IMR-90 (cell line): ENCODE measurements at regions not wholly inside any gene's neighbourhood (a gene's known extent, or its start where the extent isn't known, plus 50 kb on each side); places are given as distances from the start of the nearest gene placed in this dataset.

Experiments
- ATAC-seq: fragments of 200-7000 bp; cut with Tn5 transposase; 2 replicates; pipeline ENCODE4 v1.9.1; 2020; ENCODE audit warnings: low read depth, mild to moderate bottlenecking, moderate library complexity
- BruUV-seq: library from RNA; stranded (reverse); fragments of 400-500 nt; replicated peaks from 2 replicates; lab custom pipeline; 2021; lab: Mats Ljungman, UMichigan
- CTCF ChIA-PET: fragments of 300-600 bp; formaldehyde crosslinking; extraction: SDS; loops from one replicate; lab custom pipeline; 2021; ENCODE audit warnings: antibody characterized with exemption; lab: Yijun Ruan, JAX
- POLR2A ChIA-PET: fragments of 300-600 bp; sonication (Branson Sonifier 250); formaldehyde crosslinking; loops from one replicate; lab custom pipeline; 2022; ENCODE audit warnings: antibody characterized with exemption; ENCODE audit not compliant: unreplicated experiment; lab: Charles Lee
- DNase-seq: peaks from one replicate; pipeline ENCODE4 v3.0.0; 2013
- H2AFZ ChIP-seq: replicated peaks from 2 replicates; pipeline ENCODE3; 2013; ENCODE audit warnings: low read length, mild to moderate bottlenecking; ENCODE audit not compliant: poor library complexity
- H2AK5ac ChIP-seq: 2 replicates; pipeline ENCODE4 v1.6.1; 2013; ENCODE audit warnings: low read depth, low read length, inconsistent platforms
- H2AK9ac ChIP-seq: replicated peaks from 2 replicates; pipeline ENCODE3; 2013; ENCODE audit warnings: mild to moderate bottlenecking, low read depth, low read length, moderate library complexity; ENCODE audit not compliant: poor library complexity
- H2BK120ac ChIP-seq: 2 replicates; pipeline ENCODE4 v1.6.1; 2013; ENCODE audit warnings: low read depth, low read length, inconsistent platforms
- H2BK15ac ChIP-seq: 3 replicates; pipeline ENCODE4 v1.6.1; 2013; ENCODE audit warnings: low read depth, low read length, inconsistent platforms
- H2BK20ac ChIP-seq: 2 replicates; pipeline ENCODE4 v1.6.1; 2013; ENCODE audit warnings: low read depth, mild to moderate bottlenecking, inconsistent platforms, low read length, moderate library complexity
- H2BK5ac ChIP-seq: 2 replicates; pipeline ENCODE4 v1.6.1; 2013; ENCODE audit warnings: mild to moderate bottlenecking, low read depth, low read length, inconsistent platforms; ENCODE audit not compliant: poor library complexity, severe bottlenecking
- H3K14ac ChIP-seq: replicated peaks from 2 replicates; pipeline ENCODE4 v1.6.1; 2013; ENCODE audit warnings: low read depth, low read length, inconsistent platforms
- H3K18ac ChIP-seq: 2 replicates; pipeline ENCODE4 v1.6.1; 2013; ENCODE audit warnings: low read depth, low read length, control low read depth
- H3K23ac ChIP-seq: 2 replicates; pipeline ENCODE4 v1.6.1; 2013; ENCODE audit warnings: low read depth, low read length, inconsistent platforms
- H3K27ac ChIP-seq: 2 replicates; pipeline ENCODE4 v1.5.1; 2013; ENCODE audit warnings: mild to moderate bottlenecking, control low read depth, low read length; ENCODE audit not compliant: insufficient read depth
- H3K27me3 ChIP-seq: 2 replicates; pipeline ENCODE4 v1.6.1; 2013; ENCODE audit warnings: low read length; ENCODE audit not compliant: control insufficient read depth, insufficient read depth
- H3K36me3 ChIP-seq: 2 replicates; pipeline ENCODE4 v1.6.1; 2013; ENCODE audit warnings: low read length, mixed read lengths; ENCODE audit not compliant: control insufficient read depth, insufficient read depth
- H3K4ac ChIP-seq: 2 replicates; pipeline ENCODE4 v1.6.1; 2013; ENCODE audit warnings: low read depth, low read length, inconsistent platforms
- H3K4me1 ChIP-seq: 2 replicates; pipeline ENCODE4 v1.6.1; 2013; ENCODE audit warnings: low read length, mixed read lengths; ENCODE audit not compliant: control insufficient read depth, insufficient read depth
- H3K4me2 ChIP-seq: 2 replicates; pipeline ENCODE4 v1.6.1; 2013; ENCODE audit warnings: low read depth, mild to moderate bottlenecking, control low read depth, low read length, moderate library complexity
- H3K4me3 ChIP-seq: 2 replicates; pipeline ENCODE4 v1.5.1; 2013; ENCODE audit warnings: low read depth, mild to moderate bottlenecking, control low read depth, low read length, moderate library complexity; ENCODE audit not compliant: insufficient read depth
- H3K56ac ChIP-seq: 2 replicates; pipeline ENCODE4 v1.6.1; 2013; ENCODE audit warnings: low read length, inconsistent platforms; ENCODE audit not compliant: insufficient read depth; ENCODE audit errors: extremely low read depth
- H3K79me1 ChIP-seq, 2 experiments: 2 replicates each; pipeline ENCODE4 v1.6.1; 2013; ENCODE audit warnings: low read length in 2 of 2, inconsistent platforms in 1 of 2, low read depth in 1 of 2
- H3K9ac ChIP-seq: 2 replicates; pipeline ENCODE4 v1.6.1; 2013; ENCODE audit warnings: low read depth, low read length, control low read depth
- H3K9me1 ChIP-seq: 2 replicates; pipeline ENCODE4 v1.6.1; 2013; ENCODE audit warnings: low read length, inconsistent platforms; ENCODE audit not compliant: insufficient read depth
- H3K9me3 ChIP-seq: 2 replicates; pipeline ENCODE4 v1.6.1; 2013; ENCODE audit warnings: low read length; ENCODE audit not compliant: control insufficient read depth, insufficient read depth
- H4K20me1 ChIP-seq: 2 replicates; pipeline ENCODE4 v1.6.1; 2013; ENCODE audit warnings: low read length, inconsistent platforms; ENCODE audit not compliant: insufficient read depth
- H4K5ac ChIP-seq: 2 replicates; pipeline ENCODE4 v1.6.1; 2013; ENCODE audit warnings: mild to moderate bottlenecking, low read depth, low read length, control low read depth
- H4K8ac ChIP-seq, 2 experiments: 2 replicates each; pipeline ENCODE4 v1.6.1; 2013; ENCODE audit warnings: low read depth in 2 of 2, low read length in 2 of 2, control low read depth in 1 of 2, inconsistent platforms in 1 of 2
- H4K91ac ChIP-seq: 2 replicates; pipeline ENCODE4 v1.6.1; 2013; ENCODE audit warnings: low read depth, low read length, inconsistent platforms; ENCODE audit not compliant: insufficient read depth
- BHLHE40 ChIP-seq: fragments of 150-350 bp; IDR thresholded peaks from 2 replicates; pipeline ENCODE4 v1.6.1; 2016; ENCODE audit warnings: mild to moderate bottlenecking, low read depth, low read length
- CEBPB ChIP-seq: IDR thresholded peaks from 2 replicates; pipeline ENCODE4 v1.6.1; 2012; ENCODE audit warnings: low read depth, low read length, improper control_type of control experiment
- CHD1 ChIP-seq: IDR thresholded peaks from 2 replicates; pipeline ENCODE4 v1.6.1; 2012; ENCODE audit warnings: low read depth, low read length, improper control_type of control experiment
- FOS ChIP-seq: fragments of 150-350 bp; IDR thresholded peaks from 2 replicates; pipeline ENCODE4 v1.6.1; 2016; ENCODE audit warnings: low read depth, low read length
- MAFK ChIP-seq: IDR thresholded peaks from 2 replicates; pipeline ENCODE4 v1.6.1; 2012; ENCODE audit warnings: low read depth, low read length, improper control_type of control experiment
- MAZ ChIP-seq: IDR thresholded peaks from 2 replicates; pipeline ENCODE4 v1.6.1; 2012; ENCODE audit warnings: low read depth, mild to moderate bottlenecking, low read length, improper control_type of control experiment, moderate library complexity, borderline replicate concordance
- MXI1 ChIP-seq: IDR thresholded peaks from 2 replicates; pipeline ENCODE4 v1.6.1; 2012; ENCODE audit warnings: low read depth, mild to moderate bottlenecking, low read length, moderate library complexity, borderline replicate concordance
- NFE2L2 ChIP-seq: fragments of 150-350 bp; IDR thresholded peaks from 2 replicates; pipeline ENCODE4 v1.6.1; 2016; ENCODE audit warnings: low read depth, mild to moderate bottlenecking, low read length
- POLR2A ChIP-seq: IDR thresholded peaks from 2 replicates; pipeline ENCODE4 v1.6.1; 2012; ENCODE audit warnings: mild to moderate bottlenecking, low read depth, low read length
- RAD21 ChIP-seq: IDR thresholded peaks from 2 replicates; pipeline ENCODE4 v1.6.1; 2012; ENCODE audit warnings: low read length, improper control_type of control experiment
- RCOR1 ChIP-seq: IDR thresholded peaks from 2 replicates; pipeline ENCODE4 v1.6.1; 2012; ENCODE audit warnings: mild to moderate bottlenecking, low read length, improper control_type of control experiment; ENCODE audit not compliant: insufficient replicate concordance
- RFX5 ChIP-seq: IDR thresholded peaks from 2 replicates; pipeline ENCODE4 v1.8.0; 2012; ENCODE audit warnings: low read depth, mild to moderate bottlenecking, low read length, moderate library complexity
- SMC3 ChIP-seq: fragments of 150-350 bp; IDR thresholded peaks from 2 replicates; pipeline ENCODE4 v1.6.1; 2016; ENCODE audit warnings: low read depth, mild to moderate bottlenecking, antibody characterized with exemption, low read length, moderate library complexity
- USF2 ChIP-seq: fragments of 150-350 bp; IDR thresholded peaks from 2 replicates; pipeline ENCODE4 v1.6.1; 2017; ENCODE audit warnings: mild to moderate bottlenecking, antibody characterized with exemption, low read length, low read depth
- WGBS, 2 experiments: methylation state at CpG; one replicate each; pipeline versions ENCODE4 v1.1.5 to v1.1.7; 2013; ENCODE audit warnings: missing lambda C conversion rate in 2 of 2; ENCODE audit not compliant: insufficient read length in 1 of 2; ENCODE audit errors: extremely low coverage in 2 of 2; 5-methylcytosine and 5-hydroxymethylcytosine counted together
- dilution Hi-C: fragments of 300-500 bp; cut with HindIII; formaldehyde crosslinking; loops from one replicate; pipeline ENCODE4 v1.14.3; 2018; ENCODE audit warnings: low sequenced_read_pairs; ENCODE audit not compliant: unreplicated experiment
- in situ Hi-C: fragments of 300-500 bp; cut with MboI; formaldehyde crosslinking; loops from 3 replicates; pipeline ENCODE4 v1.14.3; 2019; ENCODE audit warnings: low sequenced_read_pairs, inconsistent platforms, mixed read lengths
- intact Hi-C: fragments of 100-400 bp; cut with micrococcal nuclease; formaldehyde crosslinking; loops from 2 replicates; pipeline ENCODE4 v1.10.0; 2022
- TF ChIP-seq, protein P1 (sequence below): conservative IDR thresholded peaks from 2 replicates; pipeline ENCODE4 v1.5.1; 2012; ENCODE audit warnings: mild to moderate bottlenecking, low read depth, low read length, improper control_type of control experiment
- TF ChIP-seq, protein P2 (sequence below): fragments of 150-350 bp; IDR thresholded peaks from 2 replicates; pipeline ENCODE4 v1.6.1; 2016; ENCODE audit warnings: low read depth, mild to moderate bottlenecking, low read length, moderate library complexity, borderline replicate concordance

DNA sequence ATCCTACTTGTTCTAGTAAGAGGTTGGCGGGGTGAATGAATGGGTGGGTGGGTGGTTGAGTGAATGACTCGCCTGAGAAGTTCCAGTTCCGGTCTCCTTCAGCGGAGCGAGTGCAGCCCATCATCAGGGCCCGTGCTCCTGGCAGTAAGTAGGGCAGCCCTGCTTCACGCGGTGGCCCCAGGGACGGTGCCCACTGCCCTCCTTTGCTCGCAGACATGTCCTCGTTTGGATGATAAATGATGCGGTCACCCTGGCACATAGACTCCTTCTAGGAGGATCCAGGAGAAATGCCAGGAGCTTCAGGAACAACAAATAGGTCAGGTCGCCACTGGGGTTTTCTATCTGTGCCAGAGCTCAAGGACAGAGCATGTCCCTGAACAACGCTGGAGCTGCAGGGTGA is 370.8 kb downstream of the CTTN start:
- no peak overlapping the region for H3K23ac ChIP-seq
- 78% methylated on average over 5 of the region's 14 CpGs; no CpG with 5 or more reads in 1 of the 2 experiments for WGBS, 2 experiments
- no peak overlapping the region for H2BK5ac ChIP-seq
- H4K8ac ChIP-seq: no peak overlapping the region
- no peak overlapping the region for H3K4ac ChIP-seq
- POLR2A ChIA-PET: no interaction called here
- in situ Hi-C loops: no loop called here
- no peak overlapping the region for H2AFZ ChIP-seq
- H3K18ac ChIP-seq: no peak overlapping the region
- DNase-seq: no peak
- TF ChIP-seq, protein P1, sequence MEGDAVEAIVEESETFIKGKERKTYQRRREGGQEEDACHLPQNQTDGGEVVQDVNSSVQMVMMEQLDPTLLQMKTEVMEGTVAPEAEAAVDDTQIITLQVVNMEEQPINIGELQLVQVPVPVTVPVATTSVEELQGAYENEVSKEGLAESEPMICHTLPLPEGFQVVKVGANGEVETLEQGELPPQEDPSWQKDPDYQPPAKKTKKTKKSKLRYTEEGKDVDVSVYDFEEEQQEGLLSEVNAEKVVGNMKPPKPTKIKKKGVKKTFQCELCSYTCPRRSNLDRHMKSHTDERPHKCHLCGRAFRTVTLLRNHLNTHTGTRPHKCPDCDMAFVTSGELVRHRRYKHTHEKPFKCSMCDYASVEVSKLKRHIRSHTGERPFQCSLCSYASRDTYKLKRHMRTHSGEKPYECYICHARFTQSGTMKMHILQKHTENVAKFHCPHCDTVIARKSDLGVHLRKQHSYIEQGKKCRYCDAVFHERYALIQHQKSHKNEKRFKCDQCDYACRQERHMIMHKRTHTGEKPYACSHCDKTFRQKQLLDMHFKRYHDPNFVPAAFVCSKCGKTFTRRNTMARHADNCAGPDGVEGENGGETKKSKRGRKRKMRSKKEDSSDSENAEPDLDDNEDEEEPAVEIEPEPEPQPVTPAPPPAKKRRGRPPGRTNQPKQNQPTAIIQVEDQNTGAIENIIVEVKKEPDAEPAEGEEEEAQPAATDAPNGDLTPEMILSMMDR: no peak
- no peak for TF ChIP-seq RFX5
- no peak for TF ChIP-seq CEBPB
- TF ChIP-seq FOS: no peak
- TF ChIP-seq MAFK: no peak
- TF ChIP-seq CHD1: no peak
- no peak for TF ChIP-seq BHLHE40
- no peak for TF ChIP-seq MAZ
- TF ChIP-seq, protein P2, sequence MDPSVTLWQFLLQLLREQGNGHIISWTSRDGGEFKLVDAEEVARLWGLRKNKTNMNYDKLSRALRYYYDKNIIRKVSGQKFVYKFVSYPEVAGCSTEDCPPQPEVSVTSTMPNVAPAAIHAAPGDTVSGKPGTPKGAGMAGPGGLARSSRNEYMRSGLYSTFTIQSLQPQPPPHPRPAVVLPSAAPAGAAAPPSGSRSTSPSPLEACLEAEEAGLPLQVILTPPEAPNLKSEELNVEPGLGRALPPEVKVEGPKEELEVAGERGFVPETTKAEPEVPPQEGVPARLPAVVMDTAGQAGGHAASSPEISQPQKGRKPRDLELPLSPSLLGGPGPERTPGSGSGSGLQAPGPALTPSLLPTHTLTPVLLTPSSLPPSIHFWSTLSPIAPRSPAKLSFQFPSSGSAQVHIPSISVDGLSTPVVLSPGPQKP: no peak
- no peak for TF ChIP-seq USF2
- TF ChIP-seq NFE2L2: no peak
- no peak for TF ChIP-seq RAD21
- no peak for TF ChIP-seq RCOR1
- TF ChIP-seq POLR2A: no peak
- no peak for TF ChIP-seq SMC3
- no peak for TF ChIP-seq MXI1
- H3K14ac ChIP-seq: no peak overlapping the region
- ATAC-seq: no peak
- no peak overlapping the region for H2AK5ac ChIP-seq
- dilution Hi-C loops: no loop called here
- no peaks in the 10 kb centered on the region for H3K4me1 ChIP-seq
- no peak overlapping the region for H4K91ac ChIP-seq
- no peak overlapping the region for H3K27ac ChIP-seq
- no peak overlapping the region for H3K4me3 ChIP-seq
- no peaks in the 10 kb centered on the region; the same call in 1 of the 2 replicates for H3K36me3 ChIP-seq
- no peaks in the 10 kb centered on the region for H3K27me3 ChIP-seq
- H4K5ac ChIP-seq: no peak overlapping the region
- H3K79me1 ChIP-seq: no peaks in the 10 kb centered on the region
- BruUV-seq: no TSS peak
- H4K20me1 ChIP-seq: no peaks in the 10 kb centered on the region; the same call in 1 of the 2 replicates
- H3K9ac ChIP-seq: no peak overlapping the region
- no peaks in the 10 kb centered on the region; the same call in 1 of the 2 replicates for H3K9me3 ChIP-seq
- no peak overlapping the region for H3K56ac ChIP-seq
- H2BK120ac ChIP-seq: no peak overlapping the region
- H2BK20ac ChIP-seq: no peak overlapping the region
- H2AK9ac ChIP-seq: no peak overlapping the region
- intact Hi-C loops: no loop called here
- H3K4me2 ChIP-seq: no peak overlapping the region
- no peak overlapping the region for H2BK15ac ChIP-seq
- CTCF ChIA-PET: no interaction called here
- H3K9me1 ChIP-seq: no peaks in the 10 kb centered on the region
